KOPT-K1 (cell line): ENCODE measurements at regions not wholly inside any gene's neighbourhood (a gene's known extent, or its start where the extent isn't known, plus 50 kb on each side); places are given as distances from the start of the nearest gene placed in this dataset.
A peak's percentile ranks its signal among the peaks of the same experiment; 100 is the strongest.

Experiments used
- H3K27ac ChIP-seq: fragments of 200-600 bp; sonication (generic); 2 replicates; pipeline ENCODE4 v1.5.1; 2016; ENCODE audit warnings: antibody characterized with exemption, mild to moderate bottlenecking, low read depth, low read length; ENCODE audit not compliant: poor library complexity, severe bottlenecking
- H3K36me3 ChIP-seq: fragments of 200-600 bp; sonication (generic); 2 replicates; pipeline ENCODE4 v1.5.1; 2017; ENCODE audit warnings: antibody characterized with exemption, mild to moderate bottlenecking, low read length, moderate library complexity; ENCODE audit not compliant: insufficient read depth
- H3K9me3 ChIP-seq: fragments of 200-600 bp; sonication (generic); 2 replicates; pipeline ENCODE4 v1.5.1; 2017; ENCODE audit warnings: antibody characterized with exemption, low read length, mild to moderate bottlenecking; ENCODE audit not compliant: insufficient read depth, poor library complexity, severe bottlenecking

DNA sequence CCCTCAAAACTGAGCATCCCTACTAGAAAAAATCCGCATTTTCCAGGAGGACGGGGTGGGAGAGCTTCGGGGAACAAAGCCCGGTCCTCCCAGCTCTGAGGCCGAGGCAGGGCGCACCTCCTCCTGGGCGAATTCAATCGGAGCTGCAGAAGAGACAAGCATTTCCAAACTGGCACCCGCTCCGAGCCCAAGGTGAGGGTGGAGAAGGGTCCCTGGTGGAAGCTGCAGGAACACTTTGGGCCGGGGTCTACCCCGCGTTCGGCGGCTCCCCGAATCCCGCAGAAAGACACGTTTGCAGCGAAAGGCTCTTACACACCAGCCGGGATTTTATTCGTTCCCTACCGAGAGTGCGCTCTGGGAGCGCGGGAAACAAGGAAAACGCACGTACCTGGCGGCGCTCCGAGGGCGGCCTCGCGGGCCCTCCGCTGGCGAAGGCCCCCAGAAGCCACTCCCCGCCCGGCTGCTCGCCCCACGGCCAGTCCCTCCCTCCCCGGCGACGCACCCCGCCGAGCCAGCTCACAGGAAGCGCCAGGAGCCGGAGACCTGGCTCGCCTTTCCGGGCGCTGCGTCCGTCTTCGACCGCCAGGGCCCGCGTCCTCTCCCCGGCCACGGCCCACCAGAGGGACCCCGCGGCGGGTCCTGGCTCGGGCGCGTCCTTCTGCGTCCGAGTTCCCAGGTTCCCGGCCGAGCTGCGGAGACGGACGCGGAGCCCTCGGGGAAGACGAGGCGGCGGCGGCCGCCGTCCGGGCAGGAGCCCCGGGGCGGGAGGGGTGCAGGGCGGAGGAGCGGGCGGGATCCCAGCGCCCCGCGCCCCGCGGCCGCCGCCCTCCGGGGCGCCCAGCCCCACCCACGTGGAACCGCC, 49.8 kb upstream of the BAHCC1 start:
- Histone ChIP-seq H3K36me3 (peaks cover 16% of the 10 kb centered on the region), H3K9me3 (no peaks in the 10 kb centered on the region), H3K27ac (peak overlapping the region; percentile 86)
